ENCODE measurements at regions not wholly inside any gene's neighbourhood (a gene's known extent, or its start where the extent isn't known, plus 50 kb on each side); places are given as distances from the start of the nearest gene placed in this dataset.

DNA sequence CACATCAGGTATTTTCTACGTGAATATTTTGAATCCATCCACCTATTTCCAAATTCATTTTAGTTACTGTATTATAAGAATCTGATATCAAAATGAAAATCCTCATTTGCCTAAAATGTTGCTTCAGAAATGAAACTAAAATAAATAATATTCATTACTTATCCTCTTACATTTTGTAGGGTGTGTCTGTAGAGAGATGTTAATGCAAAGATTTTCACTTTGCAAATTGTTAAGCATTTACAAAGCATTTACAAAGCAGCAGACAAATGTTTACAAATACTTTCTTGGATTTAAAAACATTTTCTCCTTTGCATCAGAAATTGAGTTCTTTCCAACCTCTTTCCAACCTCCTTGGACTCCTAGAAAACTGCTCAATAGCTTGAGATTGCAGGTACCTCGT, 360.0 kb upstream of the DCN start:
- TF ChIP-seq, protein P1, sequence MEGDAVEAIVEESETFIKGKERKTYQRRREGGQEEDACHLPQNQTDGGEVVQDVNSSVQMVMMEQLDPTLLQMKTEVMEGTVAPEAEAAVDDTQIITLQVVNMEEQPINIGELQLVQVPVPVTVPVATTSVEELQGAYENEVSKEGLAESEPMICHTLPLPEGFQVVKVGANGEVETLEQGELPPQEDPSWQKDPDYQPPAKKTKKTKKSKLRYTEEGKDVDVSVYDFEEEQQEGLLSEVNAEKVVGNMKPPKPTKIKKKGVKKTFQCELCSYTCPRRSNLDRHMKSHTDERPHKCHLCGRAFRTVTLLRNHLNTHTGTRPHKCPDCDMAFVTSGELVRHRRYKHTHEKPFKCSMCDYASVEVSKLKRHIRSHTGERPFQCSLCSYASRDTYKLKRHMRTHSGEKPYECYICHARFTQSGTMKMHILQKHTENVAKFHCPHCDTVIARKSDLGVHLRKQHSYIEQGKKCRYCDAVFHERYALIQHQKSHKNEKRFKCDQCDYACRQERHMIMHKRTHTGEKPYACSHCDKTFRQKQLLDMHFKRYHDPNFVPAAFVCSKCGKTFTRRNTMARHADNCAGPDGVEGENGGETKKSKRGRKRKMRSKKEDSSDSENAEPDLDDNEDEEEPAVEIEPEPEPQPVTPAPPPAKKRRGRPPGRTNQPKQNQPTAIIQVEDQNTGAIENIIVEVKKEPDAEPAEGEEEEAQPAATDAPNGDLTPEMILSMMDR (conservative IDR thresholded peaks at IDR 0.05) = no peak
- TF ChIP-seq ZFX (IDR thresholded peaks at IDR 0.05) = no peak
